A549 (cell line): ENCODE measurements at regions not wholly inside any gene's neighbourhood (a gene's known extent, or its start where the extent isn't known, plus 50 kb on each side); places are given as distances from the start of the nearest gene placed in this dataset.

Experiments used
- CTCF ChIP-seq: fragments of >200 bp; sonication (Bioruptor Twin); formaldehyde crosslinking; IDR thresholded peaks from 3 replicates; pipeline ENCODE4 v1.5.1; 2016
- POLR2A ChIP-seq: IDR thresholded peaks from 2 replicates; pipeline ENCODE4 v1.6.1; 2012; ENCODE audit warnings: mild to moderate bottlenecking, low read length
- TFCP2L1 ChIP-seq: fragments of 250-450 bp; sonication (Bioruptor Pico); IDR thresholded peaks from 2 replicates; pipeline ENCODE4 v1.5.0; 2021; ENCODE audit warnings: mild to moderate bottlenecking
- TF ChIP-seq, protein P1 (sequence below): fragments of 450-650 bp; IDR thresholded peaks from 2 replicates; pipeline ENCODE4 v1.6.1; 2014; ENCODE audit warnings: antibody characterized with exemption

- TF ChIP-seq CTCF (no peak), TFCP2L1 (CRISPR knock-in tag) (no peak), POLR2A (no peak)
- TF ChIP-seq, protein P1, sequence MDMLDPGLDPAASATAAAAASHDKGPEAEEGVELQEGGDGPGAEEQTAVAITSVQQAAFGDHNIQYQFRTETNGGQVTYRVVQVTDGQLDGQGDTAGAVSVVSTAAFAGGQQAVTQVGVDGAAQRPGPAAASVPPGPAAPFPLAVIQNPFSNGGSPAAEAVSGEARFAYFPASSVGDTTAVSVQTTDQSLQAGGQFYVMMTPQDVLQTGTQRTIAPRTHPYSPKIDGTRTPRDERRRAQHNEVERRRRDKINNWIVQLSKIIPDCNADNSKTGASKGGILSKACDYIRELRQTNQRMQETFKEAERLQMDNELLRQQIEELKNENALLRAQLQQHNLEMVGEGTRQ, result no peak
Observed at GRCh38 chr1:57968321-57968720, 544.5 kb upstream of the DAB1 start.
